HG03439 (cell line): ENCODE measurements at regions not wholly inside any gene's neighbourhood (a gene's known extent, or its start where the extent isn't known, plus 50 kb on each side); places are given as distances from the start of the nearest gene placed in this dataset.

ENCODE experiments used
- ATAC-seq: cut with Tn5 transposase; IDR thresholded peaks from one replicate; pipeline ENCODE4 v1.9.1; 2021; ENCODE audit warnings: mild to moderate bottlenecking, moderate library complexity; ENCODE audit not compliant: unreplicated experiment

GRCh38 chr3:94258851-94259250 is 196.0 kb downstream of the NSUN3 start:
- no peak for ATAC-seq

GRCh38 chr3:94259291-94259690 is 196.4 kb downstream of the NSUN3 start:
- ATAC-seq = no peak

GRCh38 chr3:94269763-94270162 is 206.9 kb downstream of the NSUN3 start:
- ATAC-seq = no peak

- ATAC-seq = no peak
These were observed 209.2 kb downstream of the NSUN3 start for GRCh38 chr3:94272016-94272415.

- no peak for ATAC-seq
These were observed 218.1 kb downstream of the NSUN3 start for GRCh38 chr3:94280958-94281357.

GRCh38 chr3:94285872-94286271 is 223.0 kb downstream of the NSUN3 start:
- no peak for ATAC-seq

GRCh38 chr3:94291686-94292085 is 228.8 kb downstream of the NSUN3 start:
- no peak for ATAC-seq

GRCh38 chr3:94292151-94292550 is 229.3 kb downstream of the NSUN3 start:
- no peak for ATAC-seq

- no peak for ATAC-seq
These were observed 230.9 kb downstream of the NSUN3 start for GRCh38 chr3:94293793-94294195.

- no peak for ATAC-seq
These were observed 231.9 kb downstream of the NSUN3 start for GRCh38 chr3:94294806-94295205.

- ATAC-seq = no peak
These were observed 236.9 kb downstream of the NSUN3 start for GRCh38 chr3:94299716-94300115.

- no peak for ATAC-seq
These were observed 238.5 kb downstream of the NSUN3 start for GRCh38 chr3:94301366-94301765.

- ATAC-seq = no peak
These were observed 240.4 kb downstream of the NSUN3 start for GRCh38 chr3:94303266-94303665.

GRCh38 chr3:94303897-94304296 is 241.0 kb downstream of the NSUN3 start:
- no peak for ATAC-seq

- ATAC-seq = no peak
These were observed 242.1 kb downstream of the NSUN3 start for GRCh38 chr3:94304954-94305353.

- no peak for ATAC-seq
These were observed 243.2 kb downstream of the NSUN3 start for GRCh38 chr3:94305835-94306611.

- ATAC-seq = no peak
These were observed 244.7 kb downstream of the NSUN3 start for GRCh38 chr3:94307588-94307987.

GRCh38 chr3:94308767-94309166 is 245.9 kb downstream of the NSUN3 start:
- ATAC-seq = no peak

GRCh38 chr3:94310341-94311135 is 247.7 kb downstream of the NSUN3 start:
- no peak for ATAC-seq

- no peak for ATAC-seq
These were observed 248.8 kb downstream of the NSUN3 start for GRCh38 chr3:94311651-94312050.

GRCh38 chr3:94314218-94314883 is 251.5 kb downstream of the NSUN3 start:
- ATAC-seq = no peak

GRCh38 chr3:94317017-94317416 is 254.2 kb downstream of the NSUN3 start:
- no peak for ATAC-seq
